ENCODE measurements at regions not wholly inside any gene's neighbourhood (a gene's known extent, or its start where the extent isn't known, plus 50 kb on each side); places are given as distances from the start of the nearest gene placed in this dataset.
"Not testable (repeated sequence)": the region's sequence is repeated elsewhere in the genome, so short reads cannot be mapped to it uniquely, and the experiment has no call there.

- TF ChIP-seq CTCF (IDR thresholded peaks at IDR 0.05; ENCODE audit: insufficient read depth, low read depth, low read length); EZH2 (IDR thresholded peaks at IDR 0.05; ENCODE audit: insufficient read depth, low read length): not testable (repeated sequence)
These were observed 150.6 kb upstream of the ANKRD20A1 start for GRCh38 chr9:67708109-67708508.
